DOHH2 (cell line): ENCODE measurements at regions not wholly inside any gene's neighbourhood (a gene's known extent, or its start where the extent isn't known, plus 50 kb on each side); places are given as distances from the start of the nearest gene placed in this dataset.

Source experiments
- EZH2phosphoT487 ChIP-seq: fragments of 200-600 bp; sonication (generic); IDR thresholded peaks from 2 replicates; pipeline ENCODE4 v1.6.1; 2017; ENCODE audit warnings: borderline replicate concordance, mild to moderate bottlenecking, antibody characterized with exemption, low read length, moderate library complexity, mixed read lengths
- TF ChIP-seq, protein P1 (sequence below): fragments of 200-600 bp; sonication (generic); IDR thresholded peaks from one replicate; pipeline ENCODE4 v1.5.1; 2014; ENCODE audit warnings: antibody characterized with exemption, mild to moderate bottlenecking, low read depth, low read length; ENCODE audit not compliant: poor library complexity, severe bottlenecking

DNA sequence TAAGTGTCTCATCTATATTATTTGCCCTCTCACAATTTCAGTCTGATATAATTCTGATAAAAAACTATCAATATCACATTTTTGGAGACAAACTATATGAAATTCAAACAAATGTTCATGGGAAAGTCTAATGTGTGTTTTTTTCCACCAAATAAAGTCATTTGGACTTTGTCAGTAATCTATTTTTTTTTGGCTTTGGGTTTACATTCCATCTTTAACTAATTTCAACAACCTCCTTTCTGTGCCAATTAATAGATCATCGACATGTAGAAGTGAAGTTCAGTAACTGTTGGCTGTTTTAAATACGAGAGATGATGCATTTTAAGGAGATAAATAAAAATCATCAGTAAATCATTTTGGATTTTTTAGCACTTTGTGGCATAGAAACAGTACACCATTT, 1623.0 kb upstream of the ACVR2A start:
- TF ChIP-seq, protein P1, sequence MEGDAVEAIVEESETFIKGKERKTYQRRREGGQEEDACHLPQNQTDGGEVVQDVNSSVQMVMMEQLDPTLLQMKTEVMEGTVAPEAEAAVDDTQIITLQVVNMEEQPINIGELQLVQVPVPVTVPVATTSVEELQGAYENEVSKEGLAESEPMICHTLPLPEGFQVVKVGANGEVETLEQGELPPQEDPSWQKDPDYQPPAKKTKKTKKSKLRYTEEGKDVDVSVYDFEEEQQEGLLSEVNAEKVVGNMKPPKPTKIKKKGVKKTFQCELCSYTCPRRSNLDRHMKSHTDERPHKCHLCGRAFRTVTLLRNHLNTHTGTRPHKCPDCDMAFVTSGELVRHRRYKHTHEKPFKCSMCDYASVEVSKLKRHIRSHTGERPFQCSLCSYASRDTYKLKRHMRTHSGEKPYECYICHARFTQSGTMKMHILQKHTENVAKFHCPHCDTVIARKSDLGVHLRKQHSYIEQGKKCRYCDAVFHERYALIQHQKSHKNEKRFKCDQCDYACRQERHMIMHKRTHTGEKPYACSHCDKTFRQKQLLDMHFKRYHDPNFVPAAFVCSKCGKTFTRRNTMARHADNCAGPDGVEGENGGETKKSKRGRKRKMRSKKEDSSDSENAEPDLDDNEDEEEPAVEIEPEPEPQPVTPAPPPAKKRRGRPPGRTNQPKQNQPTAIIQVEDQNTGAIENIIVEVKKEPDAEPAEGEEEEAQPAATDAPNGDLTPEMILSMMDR: no peak
- no peak for TF ChIP-seq EZH2phosphoT487
